Naive thymus-derived CD4-positive, alpha-beta T cell (primary cell): ENCODE measurements at regions not wholly inside any gene's neighbourhood (a gene's known extent, or its start where the extent isn't known, plus 50 kb on each side); places are given as distances from the start of the nearest gene placed in this dataset.

ENCODE experiments used
- ATAC-seq: fragments of 150-1000 bp; cut with Tn5 transposase; 2 replicates; pipeline ENCODE4 v1.10.0; 2021; ENCODE audit warnings: mild to moderate bottlenecking, moderate library complexity
- CTCF ChIA-PET: fragments of 350-600 bp; sonication (Branson Sonifier 250); formaldehyde crosslinking; loops from one replicate; lab custom pipeline; 2021; ENCODE audit warnings: antibody characterized with exemption; lab: Charles Lee
- POLR2A ChIA-PET: fragments of 350-600 bp; sonication (Branson Sonifier 250); formaldehyde crosslinking; loops from one replicate; lab custom pipeline; 2021; ENCODE audit warnings: antibody characterized with exemption, inconsistent platforms; lab: Charles Lee
- DNase-seq, 9 donors: peaks; one replicate each; pipeline versions ENCODE4 v3.0.0 to v3.0.0-alpha.2; 2020 to 2022; ENCODE audit warnings: mixed read lengths in 1 of 9
- H3K27ac ChIP-seq: one replicate; pipeline ENCODE4 v1.7.0; 2013; ENCODE audit warnings: mild to moderate bottlenecking, low read depth, low read length, moderate library complexity
- H3K27me3 ChIP-seq, 2 donors: one replicate each; pipeline ENCODE4 v1.7.0; 2013; ENCODE audit warnings: low read length in 2 of 2, mild to moderate bottlenecking in 2 of 2, moderate library complexity in 2 of 2; ENCODE audit not compliant: control insufficient read depth in 2 of 2, insufficient read depth in 2 of 2
- H3K36me3 ChIP-seq, 3 experiments: 1 replicate in 2 of 3; 2 replicates in 1 of 3; pipeline ENCODE4 v1.7.0; 2013; ENCODE audit warnings: low read length in 3 of 3, mild to moderate bottlenecking in 3 of 3, moderate library complexity in 1 of 3; ENCODE audit not compliant: insufficient read depth in 3 of 3, control insufficient read depth in 2 of 3
- H3K4me1 ChIP-seq, 2 donors: one replicate each; pipeline ENCODE4 v1.7.0; 2013; ENCODE audit warnings: low read length in 2 of 2, mild to moderate bottlenecking in 2 of 2, moderate library complexity in 1 of 2; ENCODE audit not compliant: control insufficient read depth in 2 of 2, insufficient read depth in 2 of 2
- H3K4me3 ChIP-seq: 2 replicates; pipeline ENCODE4 v1.7.0; 2013; ENCODE audit warnings: mild to moderate bottlenecking, low read length
- H3K9me3 ChIP-seq, 3 experiments: 1 replicate in 2 of 3; 2 replicates in 1 of 3; pipeline ENCODE4 v1.7.0; 2013; ENCODE audit warnings: low read length in 3 of 3; ENCODE audit not compliant: control insufficient read depth in 2 of 3
- H3K27ac Mint-ChIP-seq, 9 donors: one replicate each; pipeline ENCODE4 v1.8.0; 2020 to 2022; ENCODE audit warnings: mixed read lengths in 9 of 9, mild to moderate bottlenecking in 8 of 9, moderate library complexity in 5 of 9, inconsistent platforms in 2 of 9
- H3K27me3 Mint-ChIP-seq, 5 donors: one replicate each; pipeline ENCODE4 v1.8.0; 2021 to 2022; ENCODE audit warnings: mixed read lengths in 5 of 5, mild to moderate bottlenecking in 1 of 5
- H3K36me3 Mint-ChIP-seq, 5 donors: one replicate each; pipeline ENCODE4 v1.8.0; 2020 to 2022; ENCODE audit warnings: mixed read lengths in 5 of 5, mild to moderate bottlenecking in 3 of 5, inconsistent platforms in 1 of 5
- H3K4me1 Mint-ChIP-seq, 7 donors: one replicate each; pipeline ENCODE4 v1.8.0; 2020 to 2022; ENCODE audit warnings: mixed read lengths in 7 of 7, mild to moderate bottlenecking in 3 of 7, inconsistent platforms in 1 of 7
- H3K4me3 Mint-ChIP-seq, 10 donors: one replicate each; pipeline ENCODE4 v1.8.0; 2020 to 2022; ENCODE audit warnings: mild to moderate bottlenecking in 10 of 10, mixed read lengths in 10 of 10, moderate library complexity in 6 of 10, inconsistent platforms in 2 of 10
- H3K9me3 Mint-ChIP-seq, 11 donors: one replicate each; pipeline ENCODE4 v1.8.0; 2020 to 2022; ENCODE audit warnings: mixed read lengths in 11 of 11, mild to moderate bottlenecking in 4 of 11, inconsistent platforms in 1 of 11, moderate library complexity in 1 of 11
- intact Hi-C, 2 donors: fragments of 100-400 bp; cut with micrococcal nuclease; formaldehyde crosslinking; loops; one replicate each; pipeline ENCODE4 v1.15.1; 2023

DNA sequence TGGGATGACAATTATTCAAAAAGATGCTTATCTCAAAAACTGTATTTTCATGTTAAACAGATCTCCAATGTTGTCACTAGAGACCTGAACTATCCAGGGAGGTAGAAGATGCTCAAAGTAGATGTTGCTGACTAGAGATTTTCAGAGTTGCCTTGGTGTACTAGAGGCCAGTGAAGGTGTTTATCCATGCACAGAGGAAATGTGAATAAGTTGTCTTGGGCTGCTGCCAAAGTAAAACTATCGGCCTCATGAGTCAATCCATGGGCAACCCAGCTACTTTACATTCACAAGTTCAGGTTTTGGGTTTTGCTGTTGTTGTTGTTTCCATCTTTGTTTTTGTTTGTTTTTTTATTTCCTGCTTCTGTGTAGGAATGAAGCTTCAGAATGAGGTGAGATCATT is 141.1 kb upstream of the RANBP3L start:
- DNase-seq (no peak), ATAC-seq (no peak)
- H3K27ac ChIP-seq = no peak overlapping the region
- no peaks in the 10 kb centered on the region for H3K9me3 ChIP-seq
- no peaks in the 10 kb centered on the region for H3K36me3 ChIP-seq
- H3K27me3 Mint-ChIP-seq = peaks cover 0 to 24% (median 15%) of the 10 kb centered on the region in 5 donors
- no peaks in the 10 kb centered on the region for H3K4me1 ChIP-seq
- no peaks in the 10 kb centered on the region for H3K27me3 ChIP-seq
- no peak overlapping the region for H3K4me3 Mint-ChIP-seq
- CTCF ChIA-PET = interaction anchor here (0.6 to 1.3 kb wide), 3 partner anchors 14 to 70 kb away, joined by 3 to 4 read pairs (median 3); no protein-coding TSS in a partner anchor
- intact Hi-C loops = no loop called here
- H3K27ac Mint-ChIP-seq = no peak overlapping the region
- POLR2A ChIA-PET = no interaction called here
- peaks cover 0 to 3% (median 0%) of the 10 kb centered on the region in 11 donors for H3K9me3 Mint-ChIP-seq
- no peak overlapping the region for H3K4me3 ChIP-seq
- H3K36me3 Mint-ChIP-seq = peaks cover 0 to 4% (median 0%) of the 10 kb centered on the region in 5 donors
- H3K4me1 Mint-ChIP-seq = peaks cover 0 to 12% (median 0%) of the 10 kb centered on the region in 7 donors

DNA sequence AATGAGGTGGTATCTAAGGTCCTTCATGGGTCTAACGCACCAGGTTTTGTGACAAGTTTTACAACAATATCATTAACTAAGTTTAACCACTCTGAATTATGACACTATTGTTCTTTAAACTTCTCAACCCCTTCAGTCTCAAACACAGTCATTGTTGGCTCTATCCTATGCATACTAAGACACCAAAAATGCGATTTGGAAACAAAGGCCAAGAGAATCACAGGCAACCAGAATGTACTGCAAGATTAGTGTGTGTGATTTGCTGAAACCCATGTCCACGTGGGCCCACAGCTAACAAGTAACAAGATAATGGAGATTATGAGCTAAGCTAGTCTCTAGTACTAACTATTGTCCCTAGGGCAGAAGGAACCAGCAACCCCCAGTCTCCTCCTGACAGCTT is 142.2 kb upstream of the RANBP3L start:
- no peak overlapping the region for H3K27ac ChIP-seq
- H3K4me1 ChIP-seq = no peaks in the 10 kb centered on the region
- H3K4me3 ChIP-seq = no peak overlapping the region
- Mint-ChIP-seq H3K9me3 (peaks cover 0 to 3% (median 0%) of the 10 kb centered on the region in 11 donors), H3K27me3 (peaks cover 0 to 24% (median 12%) of the 10 kb centered on the region in 5 donors), H3K4me3 (no peak overlapping the region), H3K27ac (no peak overlapping the region), H3K4me1 (peaks cover 0 to 12% (median 0%) of the 10 kb centered on the region in 7 donors), H3K36me3 (peaks cover 0 to 4% (median 0%) of the 10 kb centered on the region in 5 donors)
- H3K27me3 ChIP-seq = no peaks in the 10 kb centered on the region
- intact Hi-C loops = no loop called here
- ATAC-seq (no peak), DNase-seq (no peak)
- ChIA-PET POLR2A (no interaction called here), CTCF (interaction anchor here (1.3 kb wide), 1 partner anchor 15 kb away, joined by 4 read pairs; no protein-coding TSS in a partner anchor)
- H3K9me3 ChIP-seq = no peaks in the 10 kb centered on the region
- H3K36me3 ChIP-seq = no peaks in the 10 kb centered on the region

DNA sequence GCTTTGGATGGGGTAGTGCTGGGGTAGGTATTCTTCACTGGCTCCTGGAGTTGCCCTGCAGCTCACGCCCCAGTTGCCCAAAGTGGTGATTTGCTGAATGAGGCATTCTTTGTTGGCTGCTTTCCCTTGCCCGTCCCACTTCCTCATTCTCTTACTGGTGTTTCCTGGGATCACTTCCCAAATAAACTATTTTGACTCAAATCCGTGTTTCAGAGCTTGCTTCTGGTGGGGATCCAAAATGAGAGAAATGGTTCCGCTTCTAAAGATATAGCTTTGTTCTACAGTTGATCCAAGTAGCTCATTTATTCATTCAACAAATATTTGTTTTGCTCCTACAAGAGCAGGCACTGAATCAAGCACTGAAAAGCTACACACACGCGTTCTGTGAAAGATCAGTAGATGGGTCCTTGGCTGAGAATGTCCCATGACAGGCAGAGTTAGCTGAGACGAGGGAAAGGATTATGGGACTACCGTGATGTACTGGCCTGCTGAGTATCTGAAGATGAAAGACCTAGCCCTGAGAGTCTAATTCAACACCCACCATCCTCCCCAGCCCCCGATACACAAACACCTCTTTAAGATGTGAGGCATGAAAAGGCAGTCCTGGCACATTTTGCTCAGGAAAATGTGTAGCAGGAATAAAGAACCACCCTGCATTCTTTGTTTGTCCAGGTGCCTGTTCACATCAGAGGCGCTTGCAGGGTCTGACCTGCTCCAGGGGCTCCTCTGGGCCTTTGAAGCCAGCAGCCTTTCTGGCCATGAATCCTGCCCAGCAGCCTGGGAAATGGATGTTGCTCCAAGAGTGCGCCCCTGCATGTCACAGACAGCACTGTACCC is 143.1 kb upstream of the RANBP3L start:
- no peak overlapping the region for H3K4me3 ChIP-seq
- H3K9me3 ChIP-seq = no peaks in the 10 kb centered on the region
- no peak overlapping the region for H3K4me3 Mint-ChIP-seq
- H3K27ac ChIP-seq = no peak overlapping the region
- peaks cover 0 to 12% (median 0%) of the 10 kb centered on the region in 7 donors for H3K4me1 Mint-ChIP-seq
- intact Hi-C loops = no loop called here
- no peaks in the 10 kb centered on the region for H3K36me3 Mint-ChIP-seq
- ChIA-PET POLR2A (no interaction called here), CTCF (no interaction called here)
- no peaks in the 10 kb centered on the region for H3K4me1 ChIP-seq
- H3K27me3 Mint-ChIP-seq = peaks cover 0 to 24% (median 7%) of the 10 kb centered on the region in 5 donors
- DNase-seq (no peak), ATAC-seq (no peak)
- no peaks in the 10 kb centered on the region for H3K36me3 ChIP-seq
- H3K27me3 ChIP-seq = no peaks in the 10 kb centered on the region
- H3K27ac Mint-ChIP-seq = no peak overlapping the region
- H3K9me3 Mint-ChIP-seq = peaks cover 0 to 3% (median 0%) of the 10 kb centered on the region in 11 donors

DNA sequence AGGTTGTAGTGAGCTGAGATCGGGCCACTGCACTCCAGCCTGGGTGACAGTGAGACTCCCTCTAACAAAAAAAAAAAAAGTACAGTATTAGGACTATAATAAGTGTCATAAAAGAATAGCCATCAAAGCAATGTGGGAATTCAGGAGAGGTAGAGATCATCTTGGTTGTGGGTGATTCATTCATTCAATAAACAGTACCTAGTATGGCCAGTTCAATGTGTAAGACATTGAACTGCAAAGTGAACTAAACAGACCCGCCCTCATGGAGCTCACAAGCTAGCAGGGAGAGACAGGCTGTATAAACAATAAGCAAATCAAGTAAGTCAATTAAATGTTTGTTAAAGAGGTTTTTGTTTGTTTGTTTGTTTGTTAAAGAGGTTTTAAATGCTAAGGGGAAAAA is 146.1 kb upstream of the RANBP3L start:
- Histone ChIP-seq H3K27ac (no peak overlapping the region), H3K27me3 (no peaks in the 10 kb centered on the region), H3K4me3 (no peak overlapping the region), H3K4me1 (no peaks in the 10 kb centered on the region), H3K9me3 (no peaks in the 10 kb centered on the region), H3K36me3 (no peaks in the 10 kb centered on the region)
- H3K27me3 Mint-ChIP-seq = peaks cover 0 to 17% (median 6%) of the 10 kb centered on the region in 5 donors
- ChIA-PET POLR2A (no interaction called here), CTCF (no interaction called here)
- H3K27ac Mint-ChIP-seq = no peak overlapping the region
- intact Hi-C loops = no loop called here
- no peaks in the 10 kb centered on the region for H3K36me3 Mint-ChIP-seq
- DNase-seq = no peak
- ATAC-seq = no peak
- no peak overlapping the region for H3K4me3 Mint-ChIP-seq
- H3K4me1 Mint-ChIP-seq = peaks cover 0 to 2% (median 0%) of the 10 kb centered on the region in 7 donors
- peaks cover 0 to 3% (median 0%) of the 10 kb centered on the region in 11 donors for H3K9me3 Mint-ChIP-seq

DNA sequence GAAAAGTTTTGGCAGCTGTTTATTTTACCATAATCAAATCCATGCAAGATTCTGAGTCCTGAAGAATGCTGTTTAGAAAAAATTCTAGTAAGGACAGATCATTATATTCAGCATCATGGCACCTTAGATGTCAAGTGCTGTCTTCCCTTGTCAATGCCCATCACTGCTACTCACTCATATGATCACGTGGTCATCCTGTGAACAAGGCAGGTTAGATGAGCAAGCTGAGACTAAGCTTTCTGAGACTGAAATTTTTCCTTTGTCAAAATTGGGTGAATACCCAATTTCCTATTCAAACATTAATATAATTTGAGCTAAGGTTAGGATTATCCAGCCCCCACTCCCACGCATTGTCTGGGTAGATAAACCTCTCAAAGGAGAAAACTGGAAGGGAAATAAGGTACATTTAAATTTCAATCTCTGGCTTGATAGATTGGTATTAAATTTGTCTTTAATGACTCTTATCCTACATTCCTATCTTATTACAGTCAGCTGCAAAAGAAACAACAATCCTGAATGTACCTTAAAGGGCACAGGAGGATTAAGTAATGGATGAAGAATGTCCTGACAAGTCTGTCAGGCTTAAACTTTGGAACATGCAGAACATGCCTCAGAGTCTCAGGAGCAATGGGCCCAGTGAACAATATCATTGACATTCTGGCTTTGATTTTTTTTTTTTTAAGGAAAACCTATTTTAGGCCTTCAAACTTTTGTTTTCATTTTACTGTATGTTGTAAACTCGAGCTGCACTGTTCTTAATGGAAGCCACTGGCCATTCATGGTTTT is 148.7 kb upstream of the RANBP3L start:
- Histone ChIP-seq H3K27ac (no peak overlapping the region), H3K4me1 (no peaks in the 10 kb centered on the region), H3K36me3 (no peaks in the 10 kb centered on the region), H3K9me3 (no peaks in the 10 kb centered on the region), H3K4me3 (no peak overlapping the region), H3K27me3 (no peaks in the 10 kb centered on the region)
- H3K27me3 Mint-ChIP-seq = peaks cover 0 to 15% (median 7%) of the 10 kb centered on the region in 5 donors
- ATAC-seq (no peak), DNase-seq (no peak)
- H3K4me3 Mint-ChIP-seq = no peak overlapping the region
- ChIA-PET CTCF (no interaction called here), POLR2A (no interaction called here)
- H3K4me1 Mint-ChIP-seq = no peaks in the 10 kb centered on the region
- H3K27ac Mint-ChIP-seq = no peak overlapping the region
- intact Hi-C loops = no loop called here
- no peaks in the 10 kb centered on the region for H3K36me3 Mint-ChIP-seq
- H3K9me3 Mint-ChIP-seq = no peaks in the 10 kb centered on the region

DNA sequence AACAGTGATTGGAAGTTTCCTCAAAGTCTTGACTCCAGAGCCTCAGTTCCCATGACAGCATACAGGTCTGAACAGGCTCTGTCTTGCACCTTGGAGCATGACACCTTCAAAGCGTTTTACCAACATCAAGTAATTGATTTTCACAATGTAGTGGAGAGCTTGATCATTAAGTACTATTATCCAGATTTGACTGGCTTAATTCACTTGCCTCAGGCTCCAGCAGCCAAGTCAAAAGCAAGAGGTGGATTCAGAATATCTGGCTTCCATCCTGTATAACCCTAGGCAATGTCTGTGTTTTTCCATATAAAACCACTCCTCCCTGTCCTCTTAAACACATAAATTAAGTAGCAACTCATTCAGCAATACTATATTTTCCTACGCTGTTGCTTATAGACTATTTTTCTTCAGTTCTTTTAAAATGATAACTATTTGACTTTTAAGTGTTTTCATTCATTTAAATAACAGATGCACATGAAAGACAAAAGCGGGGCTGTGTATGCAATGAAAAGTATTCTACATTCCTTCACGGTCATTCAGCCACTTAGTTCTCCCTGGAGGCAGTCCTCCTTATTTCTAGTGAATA is 150.8 kb upstream of the RANBP3L start:
- Mint-ChIP-seq H3K27ac (no peak overlapping the region), H3K4me3 (no peak overlapping the region), H3K4me1 (no peaks in the 10 kb centered on the region), H3K27me3 (peaks cover 0 to 18% (median 12%) of the 10 kb centered on the region in 5 donors), H3K36me3 (peaks cover 0 to 5% (median 0%) of the 10 kb centered on the region in 5 donors), H3K9me3 (peaks cover 0 to 5% (median 2%) of the 10 kb centered on the region in 11 donors)
- POLR2A ChIA-PET = no interaction called here
- Histone ChIP-seq H3K9me3 (no peaks in the 10 kb centered on the region), H3K4me3 (no peak overlapping the region), H3K36me3 (no peaks in the 10 kb centered on the region), H3K27ac (no peak overlapping the region), H3K27me3 (no peaks in the 10 kb centered on the region), H3K4me1 (no peaks in the 10 kb centered on the region)
- DNase-seq = no peak
- intact Hi-C loops = no loop called here
- CTCF ChIA-PET = no interaction called here
- ATAC-seq = no peak
